Activated naive CD4-positive, alpha-beta T cell treated with anti-CD3 and anti-CD28 coated beads for 36 hours (primary cell): ENCODE measurements at regions not wholly inside any gene's neighbourhood (a gene's known extent, or its start where the extent isn't known, plus 50 kb on each side); places are given as distances from the start of the nearest gene placed in this dataset.

Experiments
- CTCF ChIA-PET: fragments of 350-600 bp; sonication (Branson Sonifier 250); formaldehyde crosslinking; loops from one replicate; lab custom pipeline; 2021; ENCODE audit warnings: antibody characterized with exemption; lab: Charles Lee
- DNase-seq: peaks from one replicate; pipeline ENCODE4 v3.0.0-alpha.2; 2020
- H3K27ac Mint-ChIP-seq: one replicate; pipeline ENCODE4 v1.8.0; 2021; ENCODE audit warnings: mild to moderate bottlenecking, mixed read lengths
- H3K27me3 Mint-ChIP-seq: one replicate; pipeline ENCODE4 v1.8.0; 2021; ENCODE audit warnings: low read depth, mixed read lengths
- H3K36me3 Mint-ChIP-seq: one replicate; pipeline ENCODE4 v1.8.0; 2021; ENCODE audit warnings: low read depth, mixed read lengths
- H3K4me1 Mint-ChIP-seq: one replicate; pipeline ENCODE4 v1.8.0; 2021; ENCODE audit warnings: low read depth, mixed read lengths
- H3K4me3 Mint-ChIP-seq: one replicate; pipeline ENCODE4 v1.8.0; 2021; ENCODE audit warnings: mild to moderate bottlenecking, moderate library complexity, mixed read lengths
- H3K9me3 Mint-ChIP-seq: one replicate; pipeline ENCODE4 v1.8.0; 2021; ENCODE audit warnings: mixed read lengths
- intact Hi-C: fragments of 100-400 bp; cut with micrococcal nuclease; formaldehyde crosslinking; loops from one replicate; pipeline ENCODE4 v1.15.1; 2023

DNA sequence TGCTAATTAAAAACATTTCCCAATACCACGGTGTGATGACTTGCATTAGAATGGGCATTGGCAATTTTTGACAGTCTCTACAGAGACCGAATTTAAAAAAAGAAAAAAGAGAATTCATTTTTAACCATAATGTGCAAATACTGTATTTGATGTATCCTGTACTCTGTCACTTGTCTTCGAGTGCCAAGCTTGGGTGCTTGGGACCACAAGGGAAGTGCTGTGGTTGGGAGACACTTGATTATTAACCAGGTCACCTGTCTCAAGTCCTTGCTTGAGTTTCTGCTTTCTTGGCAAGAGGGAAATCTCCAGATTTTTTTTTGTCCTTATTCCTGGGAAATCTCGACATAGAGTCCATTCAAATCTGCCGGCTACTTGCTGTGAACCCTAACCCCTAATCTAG, 209.0 kb downstream of the MC4R start:
- Mint-ChIP-seq H3K27ac (no peak overlapping the region), H3K9me3 (no peaks in the 10 kb centered on the region), H3K4me1 (no peaks in the 10 kb centered on the region), H3K27me3 (no peaks in the 10 kb centered on the region), H3K4me3 (no peak overlapping the region), H3K36me3 (no peaks in the 10 kb centered on the region)
- CTCF ChIA-PET: no interaction called here
- intact Hi-C loops: no loop called here
- DNase-seq: no peak

DNA sequence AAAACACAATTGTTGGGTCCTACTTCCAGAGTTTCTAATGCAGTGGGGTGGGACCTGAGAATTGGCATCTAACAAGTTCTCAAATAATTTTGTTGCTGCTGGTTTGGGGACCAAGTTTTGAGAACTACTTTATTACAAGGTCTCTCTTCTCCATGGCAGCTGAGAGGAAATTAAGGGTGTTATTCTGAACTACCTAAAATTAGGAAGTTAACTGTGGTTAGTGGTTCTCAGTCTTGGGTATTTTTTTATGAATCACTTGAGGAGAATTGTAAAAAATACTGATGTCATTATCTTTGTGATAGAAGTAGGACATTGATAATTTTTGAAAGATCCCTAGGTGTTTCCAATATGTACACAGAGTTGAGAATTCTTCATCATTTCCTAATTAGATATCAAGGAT, 210.2 kb downstream of the MC4R start:
- intact Hi-C loops: no loop called here
- H3K27ac Mint-ChIP-seq: no peak overlapping the region

DNA sequence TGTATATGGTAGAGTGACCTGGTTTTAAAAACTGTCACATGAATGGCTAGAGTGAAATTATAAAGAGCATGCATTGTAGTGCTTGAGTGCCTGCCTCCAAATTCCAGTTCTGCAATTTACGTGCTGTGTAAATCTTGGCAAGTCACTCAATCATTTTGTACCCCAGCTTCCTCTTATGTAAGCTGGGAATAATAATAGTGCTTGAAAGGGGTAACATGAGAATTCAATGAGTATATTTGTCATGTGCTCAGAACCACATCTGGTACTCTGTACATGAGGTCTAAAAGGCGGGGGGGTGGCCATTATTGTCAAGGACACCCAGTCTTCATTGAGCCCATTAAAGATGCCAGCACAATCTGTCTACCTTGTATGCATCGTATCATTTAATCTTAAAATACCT, 214.8 kb downstream of the MC4R start:
- no peaks in the 10 kb centered on the region for H3K9me3 Mint-ChIP-seq
- H3K4me1 Mint-ChIP-seq: no peaks in the 10 kb centered on the region
- no peaks in the 10 kb centered on the region for H3K36me3 Mint-ChIP-seq
- H3K27me3 Mint-ChIP-seq: no peaks in the 10 kb centered on the region
- CTCF ChIA-PET: no interaction called here
- intact Hi-C loops: no loop called here
- DNase-seq: no peak
- no peak overlapping the region for H3K4me3 Mint-ChIP-seq
- no peak overlapping the region for H3K27ac Mint-ChIP-seq

More for the DNA sequence above, 210.2 kb downstream of the MC4R start:
- H3K4me1 Mint-ChIP-seq: no peaks in the 10 kb centered on the region
- H3K27me3 Mint-ChIP-seq: no peaks in the 10 kb centered on the region
- CTCF ChIA-PET: no interaction called here
- no peak overlapping the region for H3K4me3 Mint-ChIP-seq
- H3K36me3 Mint-ChIP-seq: no peaks in the 10 kb centered on the region
- no peak for DNase-seq
- H3K9me3 Mint-ChIP-seq: no peaks in the 10 kb centered on the region

DNA sequence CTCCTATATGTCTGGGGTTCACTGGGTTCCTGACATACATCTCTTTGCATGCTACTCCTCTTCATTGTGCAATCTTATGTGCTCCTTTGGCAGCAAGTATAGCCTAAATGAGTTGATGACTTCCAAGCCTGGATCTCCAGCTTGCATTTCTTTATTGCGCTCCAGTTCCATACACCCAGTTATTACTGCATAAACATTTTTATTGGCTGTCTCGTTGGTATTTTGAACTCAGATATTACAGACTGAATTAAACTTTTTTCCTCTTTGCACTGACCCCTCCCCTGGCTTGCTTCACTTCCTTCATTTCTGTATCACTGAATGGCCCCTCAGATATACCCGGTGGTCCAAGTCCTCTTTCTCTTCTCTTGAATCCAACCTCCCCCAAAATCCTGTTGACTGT, 219.2 kb downstream of the MC4R start:
- CTCF ChIA-PET: no interaction called here
- peaks cover 4% of the 10 kb centered on the region for H3K27me3 Mint-ChIP-seq

DNA sequence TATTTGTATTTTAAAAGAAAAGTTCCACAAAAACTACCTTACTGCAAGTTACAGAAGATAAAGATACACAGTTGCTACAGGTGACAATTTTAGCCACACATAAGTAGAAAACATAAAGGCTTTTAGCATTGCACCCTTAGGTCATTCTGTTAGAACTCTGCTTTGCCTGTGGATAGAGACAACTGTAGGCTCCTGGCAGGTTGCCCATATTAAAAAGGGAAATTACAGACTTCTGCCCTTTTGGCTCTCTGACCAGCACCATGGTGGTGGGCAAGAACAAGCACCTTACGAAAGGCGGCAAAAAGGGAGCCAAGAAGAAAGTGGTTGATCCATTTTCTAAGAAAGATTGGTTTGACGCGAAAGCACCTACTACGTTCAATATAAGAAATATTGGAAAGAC, 223.3 kb downstream of the MC4R start:
- H3K27me3 Mint-ChIP-seq: peaks cover 6% of the 10 kb centered on the region
- no peaks in the 10 kb centered on the region for H3K36me3 Mint-ChIP-seq
- H3K27ac Mint-ChIP-seq: no peak overlapping the region
- intact Hi-C loops: loop anchor here (10.0 kb wide), 1 partner anchor 315 kb away; no protein-coding TSS in a partner anchor
- CTCF ChIA-PET: no interaction called here
- no peaks in the 10 kb centered on the region for H3K9me3 Mint-ChIP-seq
- H3K4me1 Mint-ChIP-seq: no peaks in the 10 kb centered on the region
- DNase-seq: no peak
- H3K4me3 Mint-ChIP-seq: no peak overlapping the region

More for the DNA sequence above, 219.2 kb downstream of the MC4R start:
- Mint-ChIP-seq H3K4me3 (no peak overlapping the region), H3K4me1 (no peaks in the 10 kb centered on the region), H3K27ac (no peak overlapping the region), H3K36me3 (no peaks in the 10 kb centered on the region), H3K9me3 (no peaks in the 10 kb centered on the region)
- DNase-seq: no peak
- intact Hi-C loops: no loop called here

DNA sequence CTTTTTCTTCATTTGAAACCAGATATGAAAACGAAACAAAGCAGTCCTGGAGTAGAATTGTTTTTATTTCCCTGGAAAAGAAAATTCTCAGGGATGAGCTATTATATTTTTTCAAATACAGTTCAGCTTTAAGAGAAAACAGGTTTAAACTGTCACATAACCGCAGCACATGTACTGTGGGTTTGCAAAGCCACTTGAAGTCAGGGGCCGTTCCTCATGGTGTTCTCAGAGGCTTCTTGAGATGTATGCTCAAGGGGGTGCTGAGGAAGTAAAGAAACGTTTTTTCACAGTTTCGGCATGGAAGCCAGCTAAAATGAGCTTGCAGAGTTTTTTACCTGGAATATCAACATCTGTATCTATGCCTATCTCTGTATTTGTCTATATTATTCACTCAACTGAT, 225.3 kb downstream of the MC4R start:
- intact Hi-C loops: loop anchor here (10.0 kb wide), 1 partner anchor 313 kb away; no protein-coding TSS in a partner anchor
- no peak overlapping the region for H3K27ac Mint-ChIP-seq
- no peak for DNase-seq
- CTCF ChIA-PET: interaction anchor here (0.6 to 1.1 kb wide), 2 partner anchors 153 to 302 kb away, joined by 3 read pairs; no protein-coding TSS in a partner anchor
- H3K9me3 Mint-ChIP-seq: no peaks in the 10 kb centered on the region
- no peak overlapping the region for H3K4me3 Mint-ChIP-seq
- H3K27me3 Mint-ChIP-seq: peaks cover 6% of the 10 kb centered on the region
- no peaks in the 10 kb centered on the region for H3K4me1 Mint-ChIP-seq
- H3K36me3 Mint-ChIP-seq: no peaks in the 10 kb centered on the region

DNA sequence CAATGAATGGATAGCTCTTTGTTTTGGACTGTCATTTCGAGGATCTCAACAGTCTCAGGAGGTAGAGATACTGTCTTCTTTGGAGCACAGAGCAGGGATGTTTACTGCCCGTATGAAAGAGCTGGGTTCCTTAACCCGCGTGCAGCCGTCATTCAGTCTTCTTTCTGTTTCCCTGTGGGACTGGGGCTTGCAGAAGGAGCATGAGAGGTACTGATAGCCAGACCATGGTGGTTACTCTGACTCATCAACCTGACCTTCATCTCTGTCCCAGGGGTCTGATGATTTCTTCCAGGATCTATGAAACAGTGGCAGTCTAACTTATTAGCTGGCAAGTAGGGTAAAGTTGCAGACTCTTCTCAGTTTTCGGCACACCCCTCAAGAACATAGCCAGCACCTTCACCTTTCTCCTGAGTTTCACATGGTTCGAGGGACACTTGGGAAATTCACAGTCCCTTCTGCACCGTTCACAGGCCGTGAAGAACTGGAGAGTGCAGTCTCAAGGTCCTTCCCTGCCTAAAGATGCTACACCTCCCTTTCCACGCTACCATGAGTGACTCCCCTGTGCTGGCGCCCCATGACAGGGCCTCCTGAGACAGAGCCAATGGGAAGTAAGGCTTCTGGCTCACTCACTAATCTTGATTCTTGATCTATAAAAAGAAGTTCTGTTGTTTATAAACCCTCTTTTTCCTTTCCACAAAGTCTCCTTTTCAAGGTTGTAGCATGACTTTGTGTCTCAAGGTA, 226.2 kb downstream of the MC4R start:
- H3K27ac Mint-ChIP-seq: no peak overlapping the region
- intact Hi-C loops: loop anchor here (10.0 kb wide), 1 partner anchor 312 kb away; no protein-coding TSS in a partner anchor
- CTCF ChIA-PET: interaction anchor here (0.5 kb wide), 1 partner anchor 345 kb away, joined by 3 read pairs; no protein-coding TSS in a partner anchor

DNA sequence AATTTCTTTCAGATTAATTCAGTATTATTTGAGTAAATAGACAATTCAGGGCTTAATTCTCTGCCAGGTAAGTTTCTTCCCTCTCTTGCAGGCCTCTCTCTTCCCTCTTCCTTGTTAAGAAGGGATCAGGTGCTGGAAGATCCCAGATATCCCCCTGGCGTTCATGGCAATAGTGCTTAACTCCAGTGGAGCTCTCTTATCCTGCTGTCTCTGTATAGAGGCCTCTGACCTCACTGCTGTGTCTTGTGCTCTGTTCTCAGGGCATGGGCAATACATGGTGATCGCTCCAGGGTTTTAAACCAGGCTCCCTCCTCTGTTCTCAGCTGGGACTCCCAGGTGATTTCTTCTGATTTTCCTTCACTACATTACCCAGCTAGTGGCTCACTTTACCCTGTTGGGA, 226.8 kb downstream of the MC4R start:
- no peaks in the 10 kb centered on the region for H3K9me3 Mint-ChIP-seq
- H3K36me3 Mint-ChIP-seq: no peaks in the 10 kb centered on the region
- CTCF ChIA-PET: interaction anchor here (0.5 to 0.6 kb wide), 2 partner anchors 158 to 345 kb away, joined by 3 read pairs; no protein-coding TSS in a partner anchor
- no peak for DNase-seq
- H3K27me3 Mint-ChIP-seq: peaks cover 6% of the 10 kb centered on the region
- no peak overlapping the region for H3K27ac Mint-ChIP-seq
- intact Hi-C loops: loop anchor here (10.0 kb wide), 1 partner anchor 311 kb away; no protein-coding TSS in a partner anchor
- no peak overlapping the region for H3K4me3 Mint-ChIP-seq
- H3K4me1 Mint-ChIP-seq: no peaks in the 10 kb centered on the region

More for the DNA sequence above, 226.2 kb downstream of the MC4R start:
- no peak overlapping the region for H3K4me3 Mint-ChIP-seq
- peaks cover 6% of the 10 kb centered on the region for H3K27me3 Mint-ChIP-seq
- no peak for DNase-seq
- H3K36me3 Mint-ChIP-seq: no peaks in the 10 kb centered on the region
- no peaks in the 10 kb centered on the region for H3K9me3 Mint-ChIP-seq
- no peaks in the 10 kb centered on the region for H3K4me1 Mint-ChIP-seq

DNA sequence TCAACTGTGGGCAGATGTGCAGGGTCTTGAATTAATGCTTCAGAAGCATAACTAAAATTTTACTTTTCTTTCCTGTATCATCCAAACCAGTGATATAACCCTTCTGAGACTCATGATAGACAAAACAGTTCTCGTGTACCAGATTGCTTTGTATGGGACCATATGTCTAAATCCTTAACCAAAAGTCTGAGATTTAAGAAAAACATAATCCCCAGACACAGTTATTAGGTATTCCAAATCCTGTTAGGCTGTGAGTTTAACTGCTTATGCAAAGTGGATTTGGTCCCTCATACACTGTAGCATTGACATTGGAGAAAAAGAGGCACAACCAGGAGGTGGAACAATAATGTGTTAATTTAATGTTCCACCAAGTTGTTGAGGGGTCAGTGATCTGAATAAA, 235.0 kb downstream of the PMAIP1 start:
- CTCF ChIA-PET: no interaction called here
- Mint-ChIP-seq H3K27me3 (peaks cover 2% of the 10 kb centered on the region), H3K27ac (no peak overlapping the region), H3K9me3 (no peaks in the 10 kb centered on the region), H3K4me1 (no peaks in the 10 kb centered on the region), H3K4me3 (no peak overlapping the region), H3K36me3 (no peaks in the 10 kb centered on the region)
- intact Hi-C loops: no loop called here
- DNase-seq: no peak

DNA sequence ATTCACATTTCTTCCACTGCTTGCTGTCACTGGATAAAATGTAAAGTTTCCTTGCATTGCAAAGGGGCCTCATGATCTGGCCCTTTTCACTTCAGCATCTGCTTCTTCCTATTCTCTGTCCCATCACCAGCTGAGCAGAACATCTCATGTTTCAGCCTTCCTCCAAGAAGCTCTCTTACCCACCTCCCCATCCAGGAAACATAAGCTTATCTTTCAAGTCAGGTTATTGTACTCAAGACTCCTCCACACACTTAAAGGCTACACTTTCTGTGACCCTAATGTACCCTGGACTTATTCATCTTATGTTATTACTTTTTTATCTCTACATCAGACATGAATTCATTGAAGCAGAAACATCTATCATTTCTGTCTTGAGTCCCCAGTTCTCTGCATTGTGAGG, 230.5 kb downstream of the PMAIP1 start:
- intact Hi-C loops: no loop called here
- H3K27me3 Mint-ChIP-seq: peaks cover 2% of the 10 kb centered on the region
- no peak overlapping the region for H3K4me3 Mint-ChIP-seq
- CTCF ChIA-PET: no interaction called here
- H3K27ac Mint-ChIP-seq: no peak overlapping the region
- H3K36me3 Mint-ChIP-seq: no peaks in the 10 kb centered on the region
- no peak for DNase-seq
- peaks cover 2% of the 10 kb centered on the region for H3K9me3 Mint-ChIP-seq
- H3K4me1 Mint-ChIP-seq: no peaks in the 10 kb centered on the region

DNA sequence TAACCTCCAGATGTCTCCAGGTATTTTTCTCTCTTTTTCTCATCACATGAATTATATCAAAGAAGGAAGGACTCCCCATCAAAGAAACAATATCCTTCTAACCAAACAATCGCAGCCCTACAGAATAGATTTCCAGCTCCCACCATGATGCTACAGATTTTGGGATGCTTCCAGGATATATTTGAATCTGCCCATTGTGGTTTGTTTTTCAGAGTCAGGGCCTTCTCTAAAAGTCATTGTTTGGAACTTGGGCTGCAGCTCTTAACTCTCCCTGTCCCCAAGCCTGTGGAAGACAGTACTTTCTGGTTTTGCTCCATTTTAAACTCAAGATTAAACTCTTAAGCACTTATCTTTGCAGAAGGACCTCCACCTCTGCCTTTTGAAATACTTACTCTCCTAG, 223.2 kb downstream of the PMAIP1 start:
- peaks cover 3% of the 10 kb centered on the region for H3K27me3 Mint-ChIP-seq
- no peak overlapping the region for H3K27ac Mint-ChIP-seq
- H3K4me3 Mint-ChIP-seq: no peak overlapping the region
- CTCF ChIA-PET: no interaction called here
- DNase-seq: no peak
- intact Hi-C loops: loop anchor here (10.0 kb wide), 1 partner anchor 782 kb away; no protein-coding TSS in a partner anchor
- H3K4me1 Mint-ChIP-seq: no peaks in the 10 kb centered on the region
- no peaks in the 10 kb centered on the region for H3K36me3 Mint-ChIP-seq
- H3K9me3 Mint-ChIP-seq: peaks cover 3% of the 10 kb centered on the region

DNA sequence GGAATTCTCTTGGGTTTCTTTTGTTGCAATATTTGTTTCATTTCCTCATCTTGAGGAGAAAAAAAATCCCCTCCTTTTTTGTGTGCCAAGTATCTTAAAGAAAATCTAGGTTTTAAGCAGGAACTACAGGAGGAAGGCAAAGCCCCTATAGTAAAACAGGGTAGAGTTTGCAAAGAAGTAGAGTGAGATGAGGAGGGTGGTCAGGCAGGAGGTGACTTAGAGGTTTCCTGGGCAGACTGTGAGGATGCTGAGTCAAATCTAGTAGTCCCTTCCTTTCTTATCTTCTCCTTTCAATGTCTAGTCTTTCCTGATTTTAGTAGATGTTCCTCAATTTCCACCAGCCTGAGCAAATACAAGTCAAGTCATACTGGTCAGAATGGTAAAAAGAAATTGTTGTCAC, 222.5 kb downstream of the PMAIP1 start:
- no peak for DNase-seq
- intact Hi-C loops: loop anchor here (10.0 kb wide), 1 partner anchor 782 kb away; no protein-coding TSS in a partner anchor
- H3K4me3 Mint-ChIP-seq: no peak overlapping the region
- CTCF ChIA-PET: no interaction called here
- no peaks in the 10 kb centered on the region for H3K36me3 Mint-ChIP-seq
- no peaks in the 10 kb centered on the region for H3K4me1 Mint-ChIP-seq
- H3K9me3 Mint-ChIP-seq: peaks cover 3% of the 10 kb centered on the region
- peaks cover 3% of the 10 kb centered on the region for H3K27me3 Mint-ChIP-seq
- no peak overlapping the region for H3K27ac Mint-ChIP-seq

DNA sequence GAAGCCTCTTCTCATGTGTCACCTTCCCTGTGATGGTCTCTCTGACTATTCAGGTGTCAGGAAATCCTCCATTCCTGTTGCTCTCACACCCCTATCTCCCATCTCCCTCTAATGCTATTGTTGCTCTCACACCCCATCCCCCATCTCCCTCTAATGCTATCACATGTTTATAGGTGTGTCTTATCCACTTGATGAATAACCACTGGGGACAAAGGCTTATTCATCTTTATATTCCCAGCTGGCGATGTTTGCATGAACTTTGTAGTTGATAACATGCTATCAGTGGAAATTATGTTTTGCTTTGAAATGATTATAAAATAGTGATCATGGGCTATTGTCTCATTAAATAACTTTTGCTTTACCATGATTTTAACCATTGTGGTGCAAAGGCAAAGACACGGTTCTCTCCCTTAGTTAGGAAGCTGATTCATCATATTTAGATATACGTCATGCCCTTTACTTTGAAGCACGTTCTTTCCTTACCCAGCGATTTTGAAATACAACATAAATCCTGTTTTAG, 220.5 kb downstream of the PMAIP1 start:
- intact Hi-C loops: loop anchor here (10.0 kb wide), 1 partner anchor 785 kb away; no protein-coding TSS in a partner anchor
- Mint-ChIP-seq H3K4me1 (no peaks in the 10 kb centered on the region), H3K27me3 (peaks cover 6% of the 10 kb centered on the region), H3K4me3 (no peak overlapping the region), H3K27ac (no peak overlapping the region), H3K9me3 (peaks cover 3% of the 10 kb centered on the region), H3K36me3 (no peaks in the 10 kb centered on the region)
- CTCF ChIA-PET: no interaction called here
- no peak for DNase-seq
